HCT116 (cell line): ENCODE measurements at regions not wholly inside any gene's neighbourhood (a gene's known extent, or its start where the extent isn't known, plus 50 kb on each side); places are given as distances from the start of the nearest gene placed in this dataset.

Source experiments
- ATAC-seq: fragments of 200-7000 bp; cut with Tn5 transposase; 2 replicates; pipeline ENCODE4 v1.9.1; 2020; ENCODE audit warnings: mild to moderate bottlenecking, moderate library complexity
- BruUV-seq: library from RNA; stranded (reverse); fragments of 400-500 nt; replicated peaks from 2 replicates; lab custom pipeline; 2021; lab: Mats Ljungman, UMichigan
- CTCF ChIA-PET: fragments of 300-600 bp; sonication (Branson Sonifier 250); formaldehyde crosslinking; loops from one replicate; lab custom pipeline; 2021; ENCODE audit warnings: antibody characterized with exemption; lab: Charles Lee
- POLR2A ChIA-PET: fragments of 300-600, 350-600 bp; sonication (Branson Sonifier 250); formaldehyde crosslinking; loops from one replicate; lab custom pipeline; 2021; ENCODE audit warnings: antibody characterized with exemption; lab: Charles Lee
- RAD21 ChIA-PET, 2 experiments: fragments of 300-600 bp; sonication (Branson Sonifier 250); formaldehyde crosslinking; loops; one replicate each; lab custom pipeline; 2023; ENCODE audit warnings: low total read pairs in 2 of 2; ENCODE audit not compliant: uncharacterized antibody in 2 of 2, unreplicated experiment in 2 of 2, low non-redundant PET in 1 of 2; lab: Charles Lee
- DNase-seq: peaks from one replicate; pipeline ENCODE4 v3.0.0-alpha.2; 2010; ENCODE audit warnings: low read depth, low spot score
- H2AFZ ChIP-seq: fragments of 200-600 bp; shearing (Covaris generic), sonication (generic); 2 replicates; pipeline ENCODE4 v1.6.1; 2017; ENCODE audit warnings: low read depth, mixed run types, mixed read lengths, antibody characterized with exemption, low read length; ENCODE audit not compliant: poor library complexity, severe bottlenecking
- H3K27ac ChIP-seq: 2 replicates; pipeline ENCODE4 v1.5.1; 2012; ENCODE audit warnings: low read depth, low read length
- H3K27me3 ChIP-seq: fragments of 200-600 bp; sonication (generic); 2 replicates; pipeline ENCODE4 v1.6.1; 2016; ENCODE audit warnings: mixed run types, low read length, mixed read lengths; ENCODE audit not compliant: insufficient read depth
- H3K36me3 ChIP-seq, 2 experiments: fragments of 200-500 bp in 1 of 2; fragments of 200-600 bp in 1 of 2; sonication (Bioruptor generic) in 1 of 2; sonication (generic) in 1 of 2; 2 replicates each; pipeline versions ENCODE4 v1.5.1 to v1.6.1; 2014 to 2016; ENCODE audit warnings: low read length in 2 of 2, inconsistent platforms in 1 of 2, mixed read lengths in 1 of 2, mixed run types in 1 of 2; ENCODE audit not compliant: insufficient read depth in 2 of 2, control insufficient read depth in 1 of 2
- H3K4me1 ChIP-seq, 2 experiments: fragments of 200-600 bp in 1 of 2; sonication (generic) in 1 of 2; 2 replicates each; pipeline versions ENCODE4 v1.5.1 to v1.6.1; 2012 to 2017; ENCODE audit warnings: low read length in 2 of 2, inconsistent platforms in 1 of 2, mild to moderate bottlenecking in 1 of 2, mixed read lengths in 1 of 2, mixed run types in 1 of 2, moderate library complexity in 1 of 2; ENCODE audit not compliant: insufficient read depth in 2 of 2, control insufficient read depth in 1 of 2
- H3K4me2 ChIP-seq: fragments of 200-600 bp; sonication (generic); 2 replicates; pipeline ENCODE4 v1.6.1; 2017; ENCODE audit warnings: mixed run types, low read length, mixed read lengths
- H3K4me3 ChIP-seq, 2 experiments: fragments of 200-600 bp in 1 of 2; sonication (generic) in 1 of 2; replicated peaks in 1 of 2; 2 replicates each; pipeline ENCODE4 v1.5.1; 2011 to 2016; ENCODE audit warnings: low read length in 2 of 2, control low read depth in 1 of 2, low read depth in 1 of 2, mild to moderate bottlenecking in 1 of 2, mixed read lengths in 1 of 2, mixed run types in 1 of 2
- H3K79me2 ChIP-seq: fragments of 200-600 bp; sonication (generic); 2 replicates; pipeline ENCODE4 v1.6.1; 2017; ENCODE audit warnings: mild to moderate bottlenecking, mixed run types, low read length, moderate library complexity, mixed read lengths; ENCODE audit not compliant: insufficient read depth
- H3K9ac ChIP-seq: fragments of 200-600 bp; sonication (generic); 2 replicates; pipeline ENCODE4 v1.6.1; 2016; ENCODE audit warnings: low read length, mixed read lengths
- H3K9me2 ChIP-seq: fragments of 200-600 bp; sonication (generic), shearing (Covaris generic); 2 replicates; pipeline ENCODE4 v1.6.1; 2017; ENCODE audit warnings: mixed run types, mild to moderate bottlenecking, moderate library complexity; ENCODE audit not compliant: insufficient read depth
- H3K9me3 ChIP-seq, 2 experiments: fragments of 200-500 bp in 1 of 2; fragments of 200-600 bp in 1 of 2; sonication (Bioruptor generic) in 1 of 2; sonication (generic) in 1 of 2; 2 replicates each; pipeline ENCODE4 v1.6.1; 2014 to 2017; ENCODE audit warnings: low read length in 2 of 2, mixed read lengths in 2 of 2, inconsistent platforms in 1 of 2, low read depth in 1 of 2, mild to moderate bottlenecking in 1 of 2, mixed run types in 1 of 2, moderate library complexity in 1 of 2; ENCODE audit not compliant: control insufficient read depth in 1 of 2, insufficient read depth in 1 of 2
- H4K20me1 ChIP-seq: fragments of 200-600 bp; sonication (generic), shearing (Covaris generic); 2 replicates; pipeline ENCODE4 v1.6.1; 2017; ENCODE audit warnings: mixed run types, mild to moderate bottlenecking, moderate library complexity; ENCODE audit not compliant: insufficient read depth
- CEBPB ChIP-seq: IDR thresholded peaks from 2 replicates; pipeline ENCODE4 v1.6.1; 2012; ENCODE audit warnings: low read depth
- CTCF ChIP-seq, 3 experiments: fragments of 200-600 bp in 1 of 3; sonication (generic) in 1 of 3; IDR thresholded peaks in 2 of 3; conservative IDR thresholded peaks in 1 of 3; 2 replicates each; pipeline ENCODE4 v1.5.1; 2012 to 2017; ENCODE audit warnings: low read depth in 2 of 3, low read length in 2 of 3, antibody characterized with exemption in 1 of 3, borderline replicate concordance in 1 of 3, control low read depth in 1 of 3, mild to moderate bottlenecking in 1 of 3, mixed read lengths in 1 of 3, mixed run types in 1 of 3, moderate library complexity in 1 of 3; ENCODE audit not compliant: insufficient read depth in 1 of 3
- ELF1 ChIP-seq: IDR thresholded peaks from 2 replicates; pipeline ENCODE4 v1.6.1; 2012; ENCODE audit warnings: low read depth, borderline replicate concordance
- REST ChIP-seq: IDR thresholded peaks from 2 replicates; pipeline ENCODE4 v1.6.1; 2012; ENCODE audit warnings: low read depth
- ZFX ChIP-seq: fragments of 450-650 bp; IDR thresholded peaks from 2 replicates; pipeline ENCODE4 v1.6.1; 2017
- intact Hi-C: fragments of 100-400 bp; cut with micrococcal nuclease; formaldehyde crosslinking; loops from 2 replicates; pipeline ENCODE4 v1.10.0; 2022

- Histone ChIP-seq H3K9ac (no peak overlapping the region), H3K4me2 (peak overlapping the region; percentile 46), H3K9me2 (no peaks in the 10 kb centered on the region), H3K36me3 (no peaks in the 10 kb centered on the region), H3K4me3 (no peak overlapping the region), H3K4me1 (peaks cover 4 to 6% of the 10 kb centered on the region in 2 experiments; a peak in 1 of 4 replicates), H3K27ac (no peak overlapping the region), H3K27me3 (no peaks in the 10 kb centered on the region), H3K79me2 (no peaks in the 10 kb centered on the region), H3K9me3 (no peaks in the 10 kb centered on the region), H2AFZ (no peak overlapping the region)
- CTCF ChIA-PET = no interaction called here
- DNase-seq = no peak
- no TSS peak for BruUV-seq
- intact Hi-C loops = no loop called here
- RAD21 ChIA-PET = no interaction called here
- ATAC-seq = peak; percentile 84
- TF ChIP-seq ELF1 (no peak), CEBPB (peak; percentile 53; the same call in 1 of the 2 replicates)
- TF ChIP-seq, all 23 proteins: peak for 1
- POLR2A ChIA-PET = no interaction called here
- H4K20me1 ChIP-seq = no peaks in the 10 kb centered on the region
Measured at GRCh38 chr10:3668276-3668965, 116.6 kb downstream of the KLF6 start.

GRCh38 chr10:3666525-3667302 is 118.3 kb downstream of the KLF6 start:
- no peaks in the 10 kb centered on the region for H3K79me2 ChIP-seq
- ChIA-PET CTCF (no interaction called here), POLR2A (no interaction called here), RAD21 (no interaction called here)
- TF ChIP-seq CTCF (IDR thresholded peaks at IDR 0.05 in 2 of 3, conservative IDR thresholded peaks at IDR 0.05 in 1 of 3; ENCODE audit: borderline replicate concordance in 1 of 3, insufficient read depth in 1 of 3, low read depth in 2 of 3, low read length in 2 of 3) = no peak
- TF ChIP-seq REST = no peak
- no peak for TF ChIP-seq ZFX
- no peaks in the 10 kb centered on the region for H4K20me1 ChIP-seq
- H3K36me3 ChIP-seq = no peaks in the 10 kb centered on the region
- H3K4me3 ChIP-seq = no peak overlapping the region
- H3K4me1 ChIP-seq = peaks cover 4 to 6% of the 10 kb centered on the region in 2 experiments; a peak in 1 of 4 replicates
- BruUV-seq = no TSS peak
- no peak overlapping the region for H3K9ac ChIP-seq
- H3K27ac ChIP-seq = no peak overlapping the region
- H3K9me3 ChIP-seq = no peaks in the 10 kb centered on the region
- DNase-seq (no peak), ATAC-seq (no peak)
- H3K27me3 ChIP-seq = no peaks in the 10 kb centered on the region
- no peaks in the 10 kb centered on the region for H3K9me2 ChIP-seq
- no peak overlapping the region for H3K4me2 ChIP-seq
- H2AFZ ChIP-seq = no peak overlapping the region
- intact Hi-C loops = no loop called here
